Activated T-cell treated with anti-CD3 and anti-CD28 coated beads, Interleukin-2, amount 50 U/mL, for 4 hours (primary cell): ENCODE measurements at regions not wholly inside any gene's neighbourhood (a gene's known extent, or its start where the extent isn't known, plus 50 kb on each side); places are given as distances from the start of the nearest gene placed in this dataset.
"Not testable (repeated sequence)": the region's sequence is repeated elsewhere in the genome, so short reads cannot be mapped to it uniquely, and the experiment has no call there.

Source experiments
- ATAC-seq, 2 donors: fragments of 200-7000 bp; cut with Tn5 transposase; one replicate each; pipeline ENCODE4 v1.10.0; 2021
- DNase-seq: peaks from one replicate; pipeline ENCODE4 v3.0.0-alpha.2; 2020
- H3K27me3 Mint-ChIP-seq: one replicate; pipeline ENCODE4 v1.8.0; 2021; ENCODE audit warnings: low read depth, mixed read lengths
- H3K36me3 Mint-ChIP-seq: one replicate; pipeline ENCODE4 v1.8.0; 2022; ENCODE audit warnings: mixed read lengths; ENCODE audit not compliant: insufficient read depth
- H3K4me1 Mint-ChIP-seq: one replicate; pipeline ENCODE4 v1.8.0; 2021; ENCODE audit warnings: low read depth, mixed read lengths
- H3K4me3 Mint-ChIP-seq: one replicate; pipeline ENCODE4 v1.8.0; 2021; ENCODE audit warnings: mild to moderate bottlenecking, moderate library complexity, mixed read lengths
- H3K9me3 Mint-ChIP-seq: one replicate; pipeline ENCODE4 v1.8.0; 2021; ENCODE audit warnings: mixed read lengths

DNA sequence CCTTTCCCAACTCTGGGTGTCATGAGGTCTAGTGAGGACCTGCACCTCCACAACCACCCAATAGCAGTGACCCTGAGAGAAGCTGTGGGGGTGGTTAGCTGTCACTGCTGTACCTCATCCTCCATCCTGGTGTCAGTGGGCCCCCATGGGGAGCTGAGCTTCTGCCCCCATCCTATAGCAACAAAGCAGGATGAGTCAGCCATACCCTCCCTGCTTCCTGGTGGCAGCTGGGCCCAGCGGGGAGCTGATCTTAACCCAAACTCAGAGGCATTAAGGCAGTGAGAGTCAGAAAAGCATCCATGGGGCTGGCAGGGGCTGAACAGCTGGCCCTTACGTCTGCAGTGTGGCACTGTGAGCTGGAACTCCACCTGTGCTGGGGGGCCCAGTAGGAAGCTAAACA, 247.8 kb upstream of the HDAC4 start:
- Mint-ChIP-seq H3K4me3 (no peak overlapping the region), H3K4me1 (peaks cover 4% of the 10 kb centered on the region), H3K9me3 (peaks cover 6% of the 10 kb centered on the region), H3K27me3 (peaks cover 2% of the 10 kb centered on the region), H3K36me3 (no peaks in the 10 kb centered on the region)
- DNase-seq: no peak
- ATAC-seq: no peak

DNA sequence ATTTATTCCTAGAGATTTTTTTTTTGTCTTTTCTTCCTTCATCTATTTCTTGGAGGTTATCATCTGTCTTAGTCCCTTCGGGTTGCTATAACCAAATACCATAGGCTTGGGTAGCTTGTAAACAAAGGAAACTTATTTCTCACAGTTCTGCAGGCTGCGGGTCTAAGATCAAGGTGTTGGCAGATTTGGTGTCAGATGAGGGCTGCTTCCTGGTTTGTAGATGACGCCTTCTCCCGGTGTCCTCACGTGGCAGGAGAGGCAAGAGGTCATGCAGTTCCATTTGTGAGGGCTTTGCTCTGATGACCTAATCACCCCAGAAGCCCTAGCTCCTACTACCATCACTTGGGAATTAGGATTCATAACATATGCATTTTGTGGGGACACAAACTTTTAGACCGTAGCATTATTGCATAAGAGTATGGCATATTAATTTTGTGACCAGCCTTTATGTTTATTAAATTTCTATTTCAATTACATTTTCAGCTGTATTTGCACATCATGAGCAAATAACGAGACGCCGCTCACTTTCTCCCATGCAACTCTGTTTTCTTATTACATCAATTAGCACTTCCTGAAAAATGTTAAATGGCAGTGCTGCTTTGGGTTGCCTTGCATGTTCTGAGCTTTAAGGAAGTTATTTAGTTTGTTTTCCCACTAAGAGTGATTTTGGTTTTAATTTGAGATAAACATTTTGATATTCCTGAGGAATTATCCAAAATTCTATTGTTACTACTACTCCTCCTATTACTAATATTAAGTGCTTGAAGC, 246.4 kb upstream of the HDAC4 start:
- Mint-ChIP-seq H3K9me3 (peaks cover 6% of the 10 kb centered on the region), H3K27me3 (peaks cover 2% of the 10 kb centered on the region), H3K4me1 (peaks cover 4% of the 10 kb centered on the region), H3K4me3 (no peak overlapping the region), H3K36me3 (no peaks in the 10 kb centered on the region)
- ATAC-seq: no peak
- no peak for DNase-seq

DNA sequence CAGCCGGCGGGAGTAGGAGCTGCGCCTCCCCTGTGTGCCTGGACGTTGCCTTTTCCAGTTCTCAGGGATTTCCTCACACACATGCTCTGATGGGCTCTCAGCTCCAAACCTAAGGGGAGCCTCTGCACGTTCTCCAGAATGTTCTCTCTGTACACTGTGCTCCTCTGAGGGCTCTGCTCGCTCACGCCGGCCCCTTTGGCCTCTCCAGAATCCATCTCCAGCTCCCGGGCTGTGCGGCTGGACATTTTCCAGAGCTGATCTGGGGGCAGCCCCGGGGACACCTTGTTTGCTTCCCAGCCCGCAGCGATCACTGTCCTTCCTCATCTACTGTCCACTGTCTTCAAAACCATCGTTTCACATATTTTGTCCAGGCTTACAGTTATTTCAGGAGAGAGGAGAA, 245.4 kb upstream of the HDAC4 start:
- Mint-ChIP-seq H3K27me3 (peaks cover 2% of the 10 kb centered on the region), H3K9me3 (peaks cover 6% of the 10 kb centered on the region), H3K4me1 (peaks cover 4% of the 10 kb centered on the region), H3K4me3 (no peak overlapping the region), H3K36me3 (no peaks in the 10 kb centered on the region)
- ATAC-seq (no peak), DNase-seq (no peak)

DNA sequence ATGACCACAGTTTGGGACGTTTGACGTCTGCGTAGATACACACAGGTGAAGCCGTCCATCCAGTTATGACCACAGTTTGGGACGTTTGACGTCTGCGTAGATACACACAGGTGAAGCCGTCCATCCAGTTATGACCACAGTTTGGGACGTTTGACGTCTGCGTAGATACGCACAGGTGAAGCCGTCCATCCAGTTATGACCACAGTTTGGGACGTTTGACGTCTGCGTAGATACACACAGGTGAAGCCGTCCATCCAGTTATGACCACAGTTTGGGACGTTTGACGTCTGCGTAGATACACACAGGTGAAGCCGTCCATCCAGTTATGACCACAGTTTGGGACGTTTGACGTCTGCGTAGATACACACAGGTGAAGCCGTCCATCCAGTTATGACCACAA, 243.8 kb upstream of the HDAC4 start:
- H3K9me3 Mint-ChIP-seq: not testable (repeated sequence)

DNA sequence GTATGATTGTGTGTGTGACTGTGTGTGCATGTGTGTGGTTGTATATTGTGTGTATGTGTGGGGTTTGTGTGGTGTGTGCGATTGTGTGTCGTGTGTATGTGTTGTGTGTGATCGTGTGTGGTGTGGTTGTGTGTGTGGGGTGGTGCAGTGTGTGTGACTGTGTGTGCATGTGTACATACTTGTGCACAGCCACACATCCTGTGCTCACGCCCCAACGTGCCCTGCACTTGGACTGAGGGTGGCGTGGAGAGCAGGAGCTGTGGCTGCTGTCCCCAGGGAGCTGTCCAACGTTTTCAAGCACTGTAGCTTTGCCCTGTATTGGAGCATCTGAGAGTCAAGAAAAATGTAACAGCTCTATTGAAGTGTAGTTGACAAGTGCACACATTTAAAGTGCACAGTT, 243.2 kb upstream of the HDAC4 start:
- no peak for DNase-seq
- no peak for ATAC-seq
- peaks cover 4% of the 10 kb centered on the region for H3K4me1 Mint-ChIP-seq
- H3K9me3 Mint-ChIP-seq: peaks cover 1% of the 10 kb centered on the region
- no peaks in the 10 kb centered on the region for H3K36me3 Mint-ChIP-seq
- H3K4me3 Mint-ChIP-seq: no peak overlapping the region
- no peaks in the 10 kb centered on the region for H3K27me3 Mint-ChIP-seq

More for the DNA sequence above, 243.8 kb upstream of the HDAC4 start:
- not testable (repeated sequence) for H3K4me1 Mint-ChIP-seq, H3K36me3 Mint-ChIP-seq, ATAC-seq, DNase-seq, H3K4me3 Mint-ChIP-seq, H3K27me3 Mint-ChIP-seq

DNA sequence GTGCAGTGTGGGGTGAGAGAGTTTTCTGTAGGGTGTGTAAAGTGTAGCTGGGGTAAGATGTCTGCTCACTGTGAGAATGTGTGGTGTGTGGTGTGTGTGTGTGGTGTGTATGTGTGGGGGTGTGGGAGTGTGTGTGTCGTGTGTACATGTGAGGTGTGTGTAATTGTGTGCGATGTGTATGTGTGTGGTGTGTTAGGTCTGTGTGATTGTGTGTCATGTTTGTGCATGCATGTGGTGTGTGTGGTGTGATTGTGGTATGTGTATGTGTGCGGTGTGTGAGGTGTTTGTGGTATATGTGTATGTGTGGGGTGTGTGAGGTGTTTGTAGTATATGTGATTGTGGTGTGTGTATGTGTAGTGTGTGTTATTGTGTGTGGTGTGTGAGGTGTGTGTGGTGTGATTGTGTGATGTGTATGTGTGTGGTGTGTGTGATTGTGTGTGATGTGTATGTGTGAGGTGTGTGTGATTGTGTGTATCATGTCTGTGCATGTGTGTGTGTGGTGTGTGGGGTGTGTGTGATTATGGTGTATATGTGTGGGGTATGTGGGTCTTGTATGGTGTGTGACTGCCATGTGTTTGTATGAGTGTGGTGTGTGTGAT, 241.7 kb upstream of the HDAC4 start:
- no peaks in the 10 kb centered on the region for H3K27me3 Mint-ChIP-seq
- no peaks in the 10 kb centered on the region for H3K9me3 Mint-ChIP-seq
- no peak overlapping the region for H3K4me3 Mint-ChIP-seq
- no peaks in the 10 kb centered on the region for H3K36me3 Mint-ChIP-seq
- peaks cover 4% of the 10 kb centered on the region for H3K4me1 Mint-ChIP-seq
- DNase-seq: no peak
- ATAC-seq: no peak

DNA sequence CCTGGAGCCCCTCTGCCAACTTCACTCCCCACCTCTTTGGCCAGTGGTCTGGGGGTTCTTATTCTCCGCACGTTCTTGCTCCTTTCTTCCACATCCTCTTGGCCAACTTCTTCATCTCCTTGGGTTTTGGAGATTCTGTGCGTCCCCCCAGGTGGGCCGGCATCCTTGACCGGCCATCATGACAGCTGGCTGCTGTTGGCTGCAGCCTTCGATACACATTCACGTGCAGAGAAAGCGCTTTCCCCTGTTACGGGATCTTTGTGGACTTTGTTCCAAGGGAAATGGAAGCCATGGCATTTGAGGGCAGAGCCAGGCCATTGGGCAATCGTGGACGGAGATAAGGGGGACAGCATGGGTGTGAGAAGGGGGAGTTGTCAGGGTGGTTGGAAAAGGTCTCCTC, 241.1 kb upstream of the HDAC4 start:
- not testable (repeated sequence) for H3K4me3 Mint-ChIP-seq, H3K9me3 Mint-ChIP-seq, H3K36me3 Mint-ChIP-seq, ATAC-seq, DNase-seq, H3K27me3 Mint-ChIP-seq, H3K4me1 Mint-ChIP-seq

DNA sequence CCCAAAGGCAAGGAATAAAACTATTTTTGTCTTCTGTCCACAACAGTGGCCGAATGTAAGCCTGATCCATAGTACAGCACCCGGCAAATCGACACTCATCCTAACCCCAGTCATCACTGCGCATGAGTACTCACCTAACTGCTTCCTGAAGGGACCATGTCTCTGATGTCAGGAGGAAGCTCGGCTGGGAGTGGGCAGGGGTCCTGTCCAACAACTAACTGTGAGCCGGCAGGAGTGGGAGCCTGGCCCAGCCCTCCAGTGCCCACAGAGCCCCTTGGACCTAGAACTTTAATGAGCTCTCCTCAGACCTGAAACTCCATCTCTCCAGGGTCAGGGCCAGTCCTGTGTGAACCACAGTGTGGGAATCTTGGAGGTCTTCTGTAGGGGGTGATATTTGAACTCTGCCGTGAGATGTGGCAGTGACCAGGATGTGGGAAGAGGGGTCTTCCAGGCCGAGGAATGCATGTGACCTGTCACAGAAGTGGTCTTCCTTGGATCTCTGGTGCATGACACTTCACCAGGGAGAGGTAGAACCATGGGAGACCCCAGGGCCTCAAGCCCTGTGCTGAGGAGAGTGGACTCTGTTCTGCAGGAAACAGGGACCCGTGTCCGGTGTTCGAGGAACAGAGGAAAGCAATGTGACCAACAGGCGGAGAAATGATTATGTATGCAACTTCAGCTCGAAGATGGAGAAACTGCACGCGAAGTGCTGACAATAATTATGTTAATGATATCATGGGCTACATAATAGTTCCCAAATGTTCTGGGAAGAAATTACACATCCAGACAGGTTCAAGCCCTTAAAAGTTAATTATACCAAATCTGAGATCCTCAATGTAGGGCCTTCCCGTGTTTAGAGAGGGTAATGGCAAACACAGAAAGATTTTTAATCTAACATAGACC, 240.1 kb upstream of the HDAC4 start:
- Mint-ChIP-seq H3K27me3 (no peaks in the 10 kb centered on the region), H3K36me3 (no peaks in the 10 kb centered on the region), H3K9me3 (no peaks in the 10 kb centered on the region), H3K4me3 (no peak overlapping the region), H3K4me1 (no peaks in the 10 kb centered on the region)
- no peak for ATAC-seq
- DNase-seq: no peak

DNA sequence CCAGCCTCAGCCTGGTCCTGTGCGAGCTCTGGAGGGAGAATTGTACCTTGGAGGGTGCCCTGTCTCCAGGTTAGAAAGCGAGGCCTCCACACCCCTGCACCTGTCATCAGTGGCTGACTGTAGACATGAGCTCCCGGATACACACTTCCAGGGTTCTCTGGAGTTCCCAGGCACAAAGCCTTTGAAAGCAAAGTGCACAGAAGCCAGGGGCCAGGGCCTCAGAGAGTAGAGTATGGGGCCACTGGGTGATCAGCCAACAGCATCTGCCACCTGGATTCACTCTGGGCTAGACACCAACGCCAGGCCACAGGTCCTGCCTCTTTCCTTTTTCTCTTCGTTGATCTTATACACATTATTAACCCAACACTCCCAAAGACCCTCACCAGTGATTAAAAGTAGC, 239.4 kb upstream of the HDAC4 start:
- Mint-ChIP-seq H3K4me1 (no peaks in the 10 kb centered on the region), H3K9me3 (no peaks in the 10 kb centered on the region), H3K36me3 (no peaks in the 10 kb centered on the region), H3K4me3 (no peak overlapping the region), H3K27me3 (no peaks in the 10 kb centered on the region)
- DNase-seq: no peak
- no peak for ATAC-seq

DNA sequence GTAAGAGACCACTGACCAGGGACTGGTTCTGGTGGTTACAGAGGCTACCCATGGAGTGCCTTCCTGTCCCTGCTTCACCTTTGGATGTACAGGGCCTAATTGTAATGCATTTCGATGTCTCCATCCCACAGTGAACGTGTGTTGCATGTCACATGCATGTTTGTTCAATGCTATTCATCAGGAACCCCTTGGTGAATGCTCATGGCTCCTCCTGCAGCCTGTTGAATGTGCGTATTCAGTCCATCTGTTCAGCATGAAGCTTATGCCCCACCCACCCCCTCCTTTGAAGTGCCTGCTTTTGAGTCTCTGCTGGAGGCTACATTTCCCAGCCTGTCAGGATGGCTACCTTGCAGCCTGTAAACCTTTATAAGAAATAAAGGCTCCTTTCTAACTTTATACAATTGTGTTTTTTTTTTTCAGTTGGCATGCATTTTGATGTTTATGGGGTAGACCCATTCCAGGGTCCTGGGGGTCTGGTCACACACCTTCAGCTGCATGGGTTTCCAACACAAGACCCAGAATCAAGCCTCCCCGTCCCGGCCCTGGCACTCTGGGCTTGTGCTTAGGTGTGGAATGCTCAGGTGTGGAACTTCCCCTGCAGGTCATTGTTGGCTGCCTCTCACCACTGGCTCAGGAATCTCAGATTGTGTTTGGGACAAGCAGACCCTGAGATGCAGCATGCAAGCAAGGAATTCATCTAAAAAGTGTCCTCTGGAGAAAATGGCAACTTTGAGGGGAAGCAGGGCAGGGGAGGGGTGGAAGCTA, 238.8 kb upstream of the HDAC4 start:
- no peak overlapping the region for H3K4me3 Mint-ChIP-seq
- no peaks in the 10 kb centered on the region for H3K9me3 Mint-ChIP-seq
- DNase-seq (no peak), ATAC-seq (no peak)
- H3K36me3 Mint-ChIP-seq: no peaks in the 10 kb centered on the region
- no peaks in the 10 kb centered on the region for H3K27me3 Mint-ChIP-seq
- H3K4me1 Mint-ChIP-seq: no peaks in the 10 kb centered on the region

DNA sequence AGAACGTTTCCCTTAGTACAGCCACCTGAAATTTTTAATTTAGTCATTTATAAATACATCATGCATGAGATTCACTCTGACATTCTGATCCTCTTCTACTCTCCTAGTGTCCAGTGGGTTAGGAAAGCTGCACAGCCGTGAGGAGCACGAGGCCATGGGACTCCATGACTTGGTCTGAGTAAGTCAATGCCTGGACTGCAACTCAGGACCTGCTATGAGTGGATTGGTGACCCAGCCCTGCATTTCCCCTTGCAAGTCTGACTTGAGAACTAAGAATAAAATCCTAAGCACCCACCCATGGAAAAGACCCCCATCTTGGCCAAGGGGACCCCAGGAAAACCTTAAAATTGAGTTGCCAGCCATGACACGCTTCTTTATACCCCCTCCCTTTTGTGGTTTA, 237.6 kb upstream of the HDAC4 start:
- Mint-ChIP-seq H3K9me3 (no peaks in the 10 kb centered on the region), H3K4me1 (no peaks in the 10 kb centered on the region), H3K36me3 (no peaks in the 10 kb centered on the region), H3K27me3 (no peaks in the 10 kb centered on the region), H3K4me3 (no peak overlapping the region)
- ATAC-seq (no peak), DNase-seq (no peak)

DNA sequence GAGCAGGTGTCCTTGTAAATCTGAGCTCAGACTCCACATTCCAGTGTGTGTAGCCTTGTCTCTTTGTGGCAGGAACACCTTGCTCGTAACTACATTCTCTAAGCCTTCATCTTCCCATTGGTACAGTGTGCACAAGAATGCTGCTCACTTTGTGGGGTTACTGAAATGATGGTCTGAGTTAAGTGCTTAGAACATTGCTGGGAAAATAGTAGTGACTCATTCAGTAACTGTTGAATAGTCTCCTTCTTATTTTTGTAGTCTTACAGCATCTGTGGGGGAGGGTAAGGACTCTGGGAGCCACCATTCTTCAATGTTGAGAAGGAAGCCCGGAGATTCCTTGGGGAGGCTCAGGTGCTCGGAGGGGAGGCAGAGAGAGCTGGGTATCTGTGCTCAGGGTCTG, 236.0 kb upstream of the HDAC4 start:
- Mint-ChIP-seq H3K4me3 (no peak overlapping the region), H3K27me3 (no peaks in the 10 kb centered on the region)
- no peak for ATAC-seq

DNA sequence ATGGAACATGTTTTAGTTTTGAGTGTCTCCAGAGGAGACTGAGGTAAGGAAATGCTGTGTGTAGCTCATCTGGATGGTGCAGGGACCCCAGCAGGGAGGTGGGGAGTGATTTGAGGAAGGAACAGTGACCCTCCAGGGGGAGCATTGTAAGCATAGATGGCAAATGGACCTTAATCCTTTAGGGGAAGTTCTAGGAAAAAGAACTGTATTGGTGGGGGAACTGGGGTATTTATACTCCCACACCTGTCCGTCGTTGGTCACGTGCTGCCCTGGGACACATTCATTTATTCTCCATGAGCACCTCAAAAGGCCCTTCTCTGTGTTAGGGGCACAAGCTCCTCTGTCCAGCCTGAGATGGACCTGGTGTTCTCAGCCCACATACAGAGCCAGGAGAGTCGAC, 233.9 kb upstream of the HDAC4 start:
- DNase-seq (no peak), ATAC-seq (no peak)
- Mint-ChIP-seq H3K4me3 (no peak overlapping the region), H3K4me1 (peaks cover 2% of the 10 kb centered on the region), H3K9me3 (no peaks in the 10 kb centered on the region), H3K27me3 (no peaks in the 10 kb centered on the region), H3K36me3 (no peaks in the 10 kb centered on the region)

More for the DNA sequence above, 236.0 kb upstream of the HDAC4 start:
- DNase-seq: no peak
- Mint-ChIP-seq H3K4me1 (no peaks in the 10 kb centered on the region), H3K36me3 (no peaks in the 10 kb centered on the region), H3K9me3 (no peaks in the 10 kb centered on the region)

DNA sequence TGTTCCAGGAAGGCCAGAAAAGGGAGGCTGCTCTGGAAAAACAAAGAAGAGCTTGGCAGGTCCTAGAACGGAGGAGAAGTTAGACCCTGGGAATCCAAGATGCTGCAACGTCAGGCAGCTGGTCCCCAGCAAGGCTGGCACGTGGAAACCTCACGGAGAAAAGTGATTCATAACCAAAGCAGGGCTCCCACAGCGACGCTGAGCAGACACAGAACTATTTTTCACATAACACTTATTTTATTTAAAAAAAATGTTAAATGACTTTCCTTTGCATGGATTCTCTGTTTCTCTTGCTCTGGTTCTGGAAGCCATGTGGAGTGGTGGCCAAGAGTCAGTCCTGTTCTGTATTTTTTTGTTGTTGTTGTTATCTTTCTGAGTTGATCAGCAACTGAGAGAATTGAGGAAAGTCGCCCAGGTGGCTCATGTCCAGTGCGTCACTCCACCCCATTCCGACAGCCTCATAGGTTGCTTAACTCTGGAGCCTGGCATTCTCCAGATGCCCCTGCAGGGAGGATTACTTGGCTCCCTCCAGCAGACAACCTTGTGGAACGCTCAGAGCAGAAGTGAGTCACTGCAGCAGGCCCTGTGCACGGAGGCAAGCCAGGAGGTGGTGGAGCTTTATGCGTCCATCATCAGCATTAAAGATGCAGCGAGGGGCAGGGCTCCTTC, 229.9 kb upstream of the HDAC4 start:
- peaks cover 25% of the 10 kb centered on the region for H3K4me1 Mint-ChIP-seq
- H3K4me3 Mint-ChIP-seq: no peak overlapping the region
- ATAC-seq (no peak), DNase-seq (no peak)
- H3K9me3 Mint-ChIP-seq: no peaks in the 10 kb centered on the region
- H3K36me3 Mint-ChIP-seq: no peaks in the 10 kb centered on the region
- H3K27me3 Mint-ChIP-seq: no peaks in the 10 kb centered on the region
